Smooth muscle cell (in vitro differentiated cells): ENCODE measurements at regions not wholly inside any gene's neighbourhood (a gene's known extent, or its start where the extent isn't known, plus 50 kb on each side); places are given as distances from the start of the nearest gene placed in this dataset.

Experiments
- DNase-seq: peaks from one replicate; lab custom pipeline; 2025; ENCODE audit not compliant: unreplicated experiment; lab: John Stamatoyannopoulos, UW
- H2AFZ ChIP-seq: fragments of 200-600 bp; sonication (generic); 2 replicates; pipeline ENCODE4 v1.6.0; 2016; ENCODE audit warnings: antibody characterized with exemption, low read depth, mild to moderate bottlenecking
- H3F3A ChIP-seq: fragments of 200-600 bp; sonication (generic); 2 replicates; pipeline ENCODE4 v1.6.0; 2017; ENCODE audit warnings: antibody characterized with exemption, low read depth
- H3K27ac ChIP-seq: fragments of 200-600 bp; sonication (generic); 2 replicates; pipeline ENCODE4 v1.5.1; 2016; ENCODE audit warnings: low read depth, mild to moderate bottlenecking
- H3K27me3 ChIP-seq: fragments of 200-600 bp; sonication (generic); 2 replicates; pipeline ENCODE4 v1.6.1; 2016; ENCODE audit warnings: low read depth, mild to moderate bottlenecking
- H3K36me3 ChIP-seq: fragments of 200-600 bp; sonication (generic); 2 replicates; pipeline ENCODE4 v1.5.1; 2016; ENCODE audit warnings: low read depth
- H3K4me1 ChIP-seq: fragments of 200-600 bp; sonication (generic); 2 replicates; pipeline ENCODE4 v1.5.1; 2016; ENCODE audit warnings: low read depth
- H3K4me2 ChIP-seq: fragments of 200-600 bp; sonication (generic); 2 replicates; pipeline ENCODE4 v1.6.0; 2016; ENCODE audit warnings: mild to moderate bottlenecking
- H3K4me3 ChIP-seq: fragments of 200-600 bp; sonication (generic); 2 replicates; pipeline ENCODE4 v1.5.1; 2016; ENCODE audit warnings: mild to moderate bottlenecking
- H3K79me2 ChIP-seq: fragments of 200-600 bp; sonication (generic); 2 replicates; pipeline ENCODE4 v1.6.0; 2016; ENCODE audit warnings: low read depth, mild to moderate bottlenecking
- H3K9ac ChIP-seq: fragments of 200-600 bp; sonication (generic); 2 replicates; pipeline ENCODE4 v1.6.0; 2016; ENCODE audit warnings: low read depth
- H3K9me3 ChIP-seq: fragments of 200-600 bp; sonication (generic); replicated peaks from 2 replicates; pipeline ENCODE4 v1.5.1; 2016; ENCODE audit warnings: low read depth
- H4K20me1 ChIP-seq: fragments of 200-600 bp; sonication (generic); 2 replicates; pipeline ENCODE4 v1.6.0; 2016; ENCODE audit warnings: low read depth
- CTCF ChIP-seq: fragments of 200-600 bp; sonication (generic); IDR thresholded peaks from 2 replicates; pipeline ENCODE4 v1.5.1; 2017; ENCODE audit warnings: borderline replicate concordance, mild to moderate bottlenecking, antibody characterized with exemption; ENCODE audit not compliant: insufficient read depth, poor library complexity, severe bottlenecking
- WGBS: methylation state at CpG from one replicate; pipeline ENCODE4 v1.1.7; 2016; ENCODE audit warnings: low lambda C conversion rate; 5-methylcytosine and 5-hydroxymethylcytosine counted together

- no peaks in the 10 kb centered on the region for H3K27me3 ChIP-seq
- no peak for DNase-seq
- no peaks in the 10 kb centered on the region for H3F3A ChIP-seq
- H3K4me2 ChIP-seq: no peak overlapping the region
- H3K27ac ChIP-seq: no peak overlapping the region
- no peaks in the 10 kb centered on the region for H3K9me3 ChIP-seq
- WGBS: 70% methylated on average over 1 of the region's 1 CpG
- H3K36me3 ChIP-seq: no peaks in the 10 kb centered on the region
- H3K79me2 ChIP-seq: no peaks in the 10 kb centered on the region
- no peak overlapping the region for H3K9ac ChIP-seq
- no peak for TF ChIP-seq CTCF
- H2AFZ ChIP-seq: no peak overlapping the region
- H4K20me1 ChIP-seq: no peaks in the 10 kb centered on the region
- no peaks in the 10 kb centered on the region for H3K4me1 ChIP-seq
- H3K4me3 ChIP-seq: no peak overlapping the region
Observed at GRCh38 chr16:55250701-55251100, 73.3 kb upstream of the IRX6 start.

- no peak overlapping the region for H3K4me2 ChIP-seq
- H3K27ac ChIP-seq: no peak overlapping the region
- H4K20me1 ChIP-seq: no peaks in the 10 kb centered on the region
- H3K9me3 ChIP-seq: no peaks in the 10 kb centered on the region
- no peak for DNase-seq
- no peaks in the 10 kb centered on the region for H3K4me1 ChIP-seq
- WGBS: 91% methylated on average over 2 of the region's 2 CpGs
- no peak overlapping the region for H2AFZ ChIP-seq
- no peak overlapping the region for H3K4me3 ChIP-seq
- TF ChIP-seq CTCF: no peak
- no peaks in the 10 kb centered on the region for H3K27me3 ChIP-seq
- no peaks in the 10 kb centered on the region for H3F3A ChIP-seq
- H3K9ac ChIP-seq: no peak overlapping the region
- H3K36me3 ChIP-seq: no peaks in the 10 kb centered on the region
- H3K79me2 ChIP-seq: no peaks in the 10 kb centered on the region
Observed at GRCh38 chr16:55251151-55251550, 72.9 kb upstream of the IRX6 start.

- Histone ChIP-seq H3K4me2 (no peak overlapping the region), H3K9me3 (no peaks in the 10 kb centered on the region), H3K4me3 (no peak overlapping the region), H2AFZ (no peak overlapping the region), H3K36me3 (no peaks in the 10 kb centered on the region), H3F3A (no peaks in the 10 kb centered on the region), H3K27me3 (no peaks in the 10 kb centered on the region), H3K79me2 (no peaks in the 10 kb centered on the region), H3K4me1 (no peaks in the 10 kb centered on the region), H3K9ac (no peak overlapping the region), H4K20me1 (no peaks in the 10 kb centered on the region), H3K27ac (no peak overlapping the region)
- DNase-seq: no peak
- no peak for TF ChIP-seq CTCF
- 96% methylated on average over 1 of the region's 1 CpG for WGBS
Observed at GRCh38 chr16:55252577-55252976, 71.4 kb upstream of the IRX6 start.

GRCh38 chr16:55253987-55254386, 70.0 kb upstream of the IRX6 start:
- Histone ChIP-seq H3K27ac (no peak overlapping the region), H3K9ac (no peak overlapping the region), H3K79me2 (no peaks in the 10 kb centered on the region), H3F3A (no peaks in the 10 kb centered on the region), H3K36me3 (no peaks in the 10 kb centered on the region), H3K4me2 (no peak overlapping the region), H3K4me3 (no peak overlapping the region), H4K20me1 (no peaks in the 10 kb centered on the region), H3K27me3 (no peaks in the 10 kb centered on the region), H2AFZ (no peak overlapping the region), H3K9me3 (no peaks in the 10 kb centered on the region), H3K4me1 (no peaks in the 10 kb centered on the region)
- TF ChIP-seq CTCF: no peak
- DNase-seq: no peak
